WTC11 (cell line): ENCODE measurements at regions not wholly inside any gene's neighbourhood (a gene's known extent, or its start where the extent isn't known, plus 50 kb on each side); places are given as distances from the start of the nearest gene placed in this dataset.

ENCODE experiments used
- ATAC-seq: fragments of 200-7000 bp; cut with Tn5 transposase; 2 replicates; pipeline ENCODE4 v1.10.0; 2021; ENCODE audit warnings: mild to moderate bottlenecking, moderate library complexity
- CTCF ChIA-PET: fragments of 300-600 bp; sonication (Branson Sonifier 250); formaldehyde crosslinking; loops from one replicate; lab custom pipeline; 2021; ENCODE audit warnings: antibody characterized with exemption; lab: Charles Lee
- POLR2A ChIA-PET: fragments of 350-600 bp; sonication (Branson Sonifier 250); formaldehyde crosslinking; loops from one replicate; lab custom pipeline; 2021; ENCODE audit warnings: antibody characterized with exemption; lab: Charles Lee
- DNase-seq: peaks from one replicate; pipeline ENCODE4 v3.0.0; 2021; ENCODE audit warnings: low spot score
- H3K27ac Mint-ChIP-seq: 2 replicates; pipeline ENCODE4 v1.8.0; 2021; ENCODE audit warnings: mixed read lengths
- H3K27me3 Mint-ChIP-seq: 2 replicates; pipeline ENCODE4 v1.8.0; 2021; ENCODE audit warnings: low read depth, mild to moderate bottlenecking, moderate library complexity, mixed read lengths
- H3K36me3 Mint-ChIP-seq: 2 replicates; pipeline ENCODE4 v1.8.0; 2021; ENCODE audit warnings: mixed read lengths
- H3K4me1 Mint-ChIP-seq: 2 replicates; pipeline ENCODE4 v1.8.0; 2022; ENCODE audit warnings: mixed read lengths
- H3K4me3 Mint-ChIP-seq: 2 replicates; pipeline ENCODE4 v1.8.0; 2021; ENCODE audit warnings: mild to moderate bottlenecking, moderate library complexity, mixed read lengths
- H3K9me3 Mint-ChIP-seq: 2 replicates; pipeline ENCODE4 v1.8.0; 2021; ENCODE audit warnings: mixed read lengths
- CREB1 ChIP-seq: sonication (generic); formaldehyde crosslinking; IDR thresholded peaks from 2 replicates; pipeline ENCODE4 v1.8.0; 2023; ENCODE audit warnings: mild to moderate bottlenecking, missing genetic modification reagents
- ELF4 ChIP-seq: sonication (generic); formaldehyde crosslinking; IDR thresholded peaks from 2 replicates; pipeline ENCODE4 v1.8.1; 2022; ENCODE audit warnings: low read depth, mild to moderate bottlenecking, moderate library complexity, missing genetic modification reagents
- ETV6 ChIP-seq: sonication (generic); formaldehyde crosslinking; IDR thresholded peaks from 2 replicates; pipeline ENCODE4 v1.8.1; 2022; ENCODE audit warnings: mild to moderate bottlenecking, missing genetic modification reagents
- FOXK1 ChIP-seq: sonication (generic); formaldehyde crosslinking; IDR thresholded peaks from 2 replicates; pipeline ENCODE4 v1.8.0; 2022; ENCODE audit warnings: mild to moderate bottlenecking, moderate library complexity, missing genetic modification reagents
- FOXP1 ChIP-seq: sonication (generic); formaldehyde crosslinking; IDR thresholded peaks from 2 replicates; pipeline ENCODE4 v1.8.0; 2022; ENCODE audit warnings: missing genetic modification reagents, mild to moderate bottlenecking, moderate library complexity, borderline replicate concordance
- MXD4 ChIP-seq: fragments of 250-450 bp; sonication (Bioruptor Pico); IDR thresholded peaks from 2 replicates; pipeline ENCODE4 v1.8.0; 2021; ENCODE audit warnings: mild to moderate bottlenecking, moderate library complexity, borderline replicate concordance
- NR2C2 ChIP-seq: sonication (generic); formaldehyde crosslinking; IDR thresholded peaks from 2 replicates; pipeline ENCODE4 v1.8.0; 2022; ENCODE audit warnings: mild to moderate bottlenecking, missing genetic modification reagents
- NR3C1 ChIP-seq: sonication (generic); formaldehyde crosslinking; conservative IDR thresholded peaks from 2 replicates; pipeline ENCODE4 v1.8.1; 2023; ENCODE audit warnings: low read depth, mild to moderate bottlenecking, missing genetic modification reagents
- PRRX2 ChIP-seq: fragments of 250-450 bp; sonication (Bioruptor Pico); IDR thresholded peaks from 2 replicates; pipeline ENCODE4 v1.8.0; 2021; ENCODE audit warnings: mild to moderate bottlenecking
- SMAD3 ChIP-seq: sonication (generic); formaldehyde crosslinking; IDR thresholded peaks from 2 replicates; pipeline ENCODE4 v1.8.0; 2022; ENCODE audit warnings: missing genetic modification reagents, mild to moderate bottlenecking, borderline replicate concordance
- SP1 ChIP-seq: sonication (generic); formaldehyde crosslinking; conservative IDR thresholded peaks from 2 replicates; pipeline ENCODE4 v1.8.1; 2022; ENCODE audit warnings: missing genetic modification reagents
- ZNF121 ChIP-seq: sonication (generic); formaldehyde crosslinking; IDR thresholded peaks from 2 replicates; pipeline ENCODE4 v1.8.0; 2023; ENCODE audit warnings: missing genetic modification reagents
- ZNF396 ChIP-seq: fragments of 250-450 bp; sonication (Bioruptor Pico); IDR thresholded peaks from 2 replicates; pipeline ENCODE4 v1.8.0; 2021; ENCODE audit warnings: mild to moderate bottlenecking, moderate library complexity, borderline replicate concordance
- ZNF416 ChIP-seq: fragments of 250-450 bp; sonication (Bioruptor Pico); IDR thresholded peaks from 2 replicates; pipeline ENCODE4 v1.9.0; 2021; ENCODE audit warnings: mild to moderate bottlenecking, inconsistent platforms
- TF ChIP-seq, protein P1 (sequence below): sonication (generic); formaldehyde crosslinking; IDR thresholded peaks from 2 replicates; pipeline ENCODE4 v1.8.1; 2022; ENCODE audit warnings: missing genetic modification reagents, borderline replicate concordance
- TF ChIP-seq, protein P2 (sequence below): sonication (generic); formaldehyde crosslinking; IDR thresholded peaks from 2 replicates; pipeline ENCODE4 v1.8.1; 2023; ENCODE audit warnings: mild to moderate bottlenecking, missing genetic modification reagents, borderline replicate concordance
- TF ChIP-seq, protein P3 (sequence below): fragments of 250-450 bp; sonication (Bioruptor Pico); IDR thresholded peaks from 2 replicates; pipeline ENCODE4 v1.9.0; 2021; ENCODE audit warnings: moderate library complexity, mild to moderate bottlenecking, inconsistent platforms, borderline replicate concordance
- TF ChIP-seq, protein P4 (sequence below): sonication (generic); formaldehyde crosslinking; conservative IDR thresholded peaks from 2 replicates; pipeline ENCODE4 v1.8.1; 2022; ENCODE audit warnings: mild to moderate bottlenecking, missing genetic modification reagents
- TF ChIP-seq, protein P5 (sequence below): sonication (generic); formaldehyde crosslinking; IDR thresholded peaks from 2 replicates; pipeline ENCODE4 v1.8.1; 2023; ENCODE audit warnings: mild to moderate bottlenecking, missing genetic modification reagents, moderate library complexity
- TF ChIP-seq, protein P6 (sequence below): sonication (generic); formaldehyde crosslinking; IDR thresholded peaks from 2 replicates; pipeline ENCODE4 v1.8.0; 2022; ENCODE audit warnings: mild to moderate bottlenecking, missing genetic modification reagents
- TF ChIP-seq, protein P7 (sequence below): sonication (generic); formaldehyde crosslinking; IDR thresholded peaks from 2 replicates; pipeline ENCODE4 v1.8.0; 2022; ENCODE audit warnings: mild to moderate bottlenecking, missing genetic modification reagents
- TF ChIP-seq, protein P8 (sequence below): sonication (generic); formaldehyde crosslinking; IDR thresholded peaks from 2 replicates; pipeline ENCODE4 v1.8.1; 2023; ENCODE audit warnings: mild to moderate bottlenecking, moderate library complexity, missing genetic modification reagents
- TF ChIP-seq, protein P9 (sequence below): fragments of 250-450 bp; sonication (Bioruptor Pico); IDR thresholded peaks from 2 replicates; pipeline ENCODE4 v1.9.0; 2021; ENCODE audit warnings: mild to moderate bottlenecking

DNA sequence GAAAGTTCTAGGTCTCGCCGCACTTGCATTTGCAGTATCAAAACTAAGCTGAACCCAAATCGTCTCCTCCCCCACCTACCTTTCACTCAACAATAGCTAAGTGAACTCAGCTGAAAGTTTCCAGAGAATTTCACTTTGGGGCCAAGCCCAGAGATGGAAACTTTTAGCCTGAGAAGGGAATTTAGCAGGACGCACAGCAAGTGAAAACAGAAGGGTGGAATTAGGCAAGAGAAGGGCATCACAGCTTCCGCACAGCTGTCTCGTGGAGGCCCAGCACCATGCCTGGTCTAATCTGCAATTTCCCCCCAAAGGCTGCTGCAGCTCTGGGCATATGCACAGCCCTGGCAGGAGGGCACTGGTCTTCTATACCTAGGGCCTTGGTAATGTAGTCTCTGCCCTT lies 262.0 kb downstream of the TNS1 start:
- DNase-seq (no peak), ATAC-seq (no peak)
- no peak for TF ChIP-seq NR2C2 (CRISPR knock-in tag)
- TF ChIP-seq FOXP1 (CRISPR knock-in tag) = no peak
- TF ChIP-seq, protein P1, sequence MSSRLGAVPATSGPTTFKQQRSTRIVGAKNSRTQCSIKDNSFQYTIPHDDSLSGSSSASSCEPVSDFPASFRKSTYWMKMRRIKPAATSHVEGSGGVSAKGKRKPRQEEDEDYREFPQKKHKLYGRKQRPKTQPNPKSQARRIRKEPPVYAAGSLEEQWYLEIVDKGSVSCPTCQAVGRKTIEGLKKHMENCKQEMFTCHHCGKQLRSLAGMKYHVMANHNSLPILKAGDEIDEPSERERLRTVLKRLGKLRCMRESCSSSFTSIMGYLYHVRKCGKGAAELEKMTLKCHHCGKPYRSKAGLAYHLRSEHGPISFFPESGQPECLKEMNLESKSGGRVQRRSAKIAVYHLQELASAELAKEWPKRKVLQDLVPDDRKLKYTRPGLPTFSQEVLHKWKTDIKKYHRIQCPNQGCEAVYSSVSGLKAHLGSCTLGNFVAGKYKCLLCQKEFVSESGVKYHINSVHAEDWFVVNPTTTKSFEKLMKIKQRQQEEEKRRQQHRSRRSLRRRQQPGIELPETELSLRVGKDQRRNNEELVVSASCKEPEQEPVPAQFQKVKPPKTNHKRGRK = no peak
- TF ChIP-seq, protein P2, sequence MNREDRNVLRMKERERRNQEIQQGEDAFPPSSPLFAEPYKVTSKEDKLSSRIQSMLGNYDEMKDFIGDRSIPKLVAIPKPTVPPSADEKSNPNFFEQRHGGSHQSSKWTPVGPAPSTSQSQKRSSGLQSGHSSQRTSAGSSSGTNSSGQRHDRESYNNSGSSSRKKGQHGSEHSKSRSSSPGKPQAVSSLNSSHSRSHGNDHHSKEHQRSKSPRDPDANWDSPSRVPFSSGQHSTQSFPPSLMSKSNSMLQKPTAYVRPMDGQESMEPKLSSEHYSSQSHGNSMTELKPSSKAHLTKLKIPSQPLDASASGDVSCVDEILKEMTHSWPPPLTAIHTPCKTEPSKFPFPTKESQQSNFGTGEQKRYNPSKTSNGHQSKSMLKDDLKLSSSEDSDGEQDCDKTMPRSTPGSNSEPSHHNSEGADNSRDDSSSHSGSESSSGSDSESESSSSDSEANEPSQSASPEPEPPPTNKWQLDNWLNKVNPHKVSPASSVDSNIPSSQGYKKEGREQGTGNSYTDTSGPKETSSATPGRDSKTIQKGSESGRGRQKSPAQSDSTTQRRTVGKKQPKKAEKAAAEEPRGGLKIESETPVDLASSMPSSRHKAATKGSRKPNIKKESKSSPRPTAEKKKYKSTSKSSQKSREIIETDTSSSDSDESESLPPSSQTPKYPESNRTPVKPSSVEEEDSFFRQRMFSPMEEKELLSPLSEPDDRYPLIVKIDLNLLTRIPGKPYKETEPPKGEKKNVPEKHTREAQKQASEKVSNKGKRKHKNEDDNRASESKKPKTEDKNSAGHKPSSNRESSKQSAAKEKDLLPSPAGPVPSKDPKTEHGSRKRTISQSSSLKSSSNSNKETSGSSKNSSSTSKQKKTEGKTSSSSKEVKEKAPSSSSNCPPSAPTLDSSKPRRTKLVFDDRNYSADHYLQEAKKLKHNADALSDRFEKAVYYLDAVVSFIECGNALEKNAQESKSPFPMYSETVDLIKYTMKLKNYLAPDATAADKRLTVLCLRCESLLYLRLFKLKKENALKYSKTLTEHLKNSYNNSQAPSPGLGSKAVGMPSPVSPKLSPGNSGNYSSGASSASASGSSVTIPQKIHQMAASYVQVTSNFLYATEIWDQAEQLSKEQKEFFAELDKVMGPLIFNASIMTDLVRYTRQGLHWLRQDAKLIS (CRISPR knock-in tag) = no peak
- TF ChIP-seq, protein P3, sequence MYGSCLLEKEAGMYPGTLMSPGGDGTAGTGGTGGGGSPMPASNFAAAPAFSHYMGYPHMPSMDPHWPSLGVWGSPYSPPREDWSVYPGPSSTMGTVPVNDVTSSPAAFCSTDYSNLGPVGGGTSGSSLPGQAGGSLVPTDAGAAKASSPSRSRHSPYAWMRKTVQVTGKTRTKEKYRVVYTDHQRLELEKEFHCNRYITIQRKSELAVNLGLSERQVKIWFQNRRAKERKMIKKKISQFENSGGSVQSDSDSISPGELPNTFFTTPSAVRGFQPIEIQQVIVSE (CRISPR knock-in tag) = no peak
- TF ChIP-seq PRRX2 = no peak
- no peak for TF ChIP-seq ZNF396 (CRISPR knock-in tag)
- TF ChIP-seq FOXK1 = no peak
- TF ChIP-seq CREB1 (CRISPR knock-in tag) = no peak
- TF ChIP-seq, protein P4, sequence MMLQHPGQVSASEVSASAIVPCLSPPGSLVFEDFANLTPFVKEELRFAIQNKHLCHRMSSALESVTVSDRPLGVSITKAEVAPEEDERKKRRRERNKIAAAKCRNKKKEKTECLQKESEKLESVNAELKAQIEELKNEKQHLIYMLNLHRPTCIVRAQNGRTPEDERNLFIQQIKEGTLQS (CRISPR knock-in tag) = no peak
- TF ChIP-seq, protein P5, sequence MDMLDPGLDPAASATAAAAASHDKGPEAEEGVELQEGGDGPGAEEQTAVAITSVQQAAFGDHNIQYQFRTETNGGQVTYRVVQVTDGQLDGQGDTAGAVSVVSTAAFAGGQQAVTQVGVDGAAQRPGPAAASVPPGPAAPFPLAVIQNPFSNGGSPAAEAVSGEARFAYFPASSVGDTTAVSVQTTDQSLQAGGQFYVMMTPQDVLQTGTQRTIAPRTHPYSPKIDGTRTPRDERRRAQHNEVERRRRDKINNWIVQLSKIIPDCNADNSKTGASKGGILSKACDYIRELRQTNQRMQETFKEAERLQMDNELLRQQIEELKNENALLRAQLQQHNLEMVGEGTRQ (CRISPR knock-in tag) = no peak
- TF ChIP-seq ZNF416 = no peak
- no peak for TF ChIP-seq NR3C1 (CRISPR knock-in tag)
- no peak for TF ChIP-seq ETV6 (CRISPR knock-in tag)
- no peak for TF ChIP-seq SMAD3
- TF ChIP-seq, protein P6, sequence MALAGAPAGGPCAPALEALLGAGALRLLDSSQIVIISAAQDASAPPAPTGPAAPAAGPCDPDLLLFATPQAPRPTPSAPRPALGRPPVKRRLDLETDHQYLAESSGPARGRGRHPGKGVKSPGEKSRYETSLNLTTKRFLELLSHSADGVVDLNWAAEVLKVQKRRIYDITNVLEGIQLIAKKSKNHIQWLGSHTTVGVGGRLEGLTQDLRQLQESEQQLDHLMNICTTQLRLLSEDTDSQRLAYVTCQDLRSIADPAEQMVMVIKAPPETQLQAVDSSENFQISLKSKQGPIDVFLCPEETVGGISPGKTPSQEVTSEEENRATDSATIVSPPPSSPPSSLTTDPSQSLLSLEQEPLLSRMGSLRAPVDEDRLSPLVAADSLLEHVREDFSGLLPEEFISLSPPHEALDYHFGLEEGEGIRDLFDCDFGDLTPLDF (CRISPR knock-in tag) = no peak
- POLR2A ChIA-PET = no interaction called here
- Mint-ChIP-seq H3K9me3 (peaks cover 7% of the 10 kb centered on the region), H3K27me3 (no peaks in the 10 kb centered on the region), H3K36me3 (no peaks in the 10 kb centered on the region), H3K27ac (no peak overlapping the region), H3K4me1 (no peaks in the 10 kb centered on the region), H3K4me3 (no peak overlapping the region)
- CTCF ChIA-PET = interaction anchor here (2.7 kb wide), 1 partner anchor 16 kb away, joined by 12 read pairs; no protein-coding TSS in a partner anchor

DNA sequence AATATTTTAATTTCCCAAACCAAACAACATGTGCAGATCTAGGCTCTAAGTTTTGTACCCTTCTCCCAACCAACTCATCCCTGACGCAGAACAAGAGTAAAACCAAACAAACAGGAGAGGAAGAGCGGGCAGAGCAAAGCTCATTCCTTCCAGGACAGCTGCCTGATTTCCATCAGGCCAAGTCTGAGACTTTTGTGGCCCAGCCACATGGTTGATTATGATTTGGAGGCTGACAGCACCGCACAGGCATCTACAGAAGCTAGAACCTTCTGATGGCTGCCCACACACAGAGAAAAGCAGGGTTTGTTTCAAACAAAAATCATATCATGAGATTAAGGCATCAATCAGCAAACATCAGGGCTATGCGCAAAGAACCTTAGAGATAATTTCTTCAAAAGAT lies 262.6 kb downstream of the TNS1 start:
- peaks cover 3% of the 10 kb centered on the region; the same call in 1 of the 2 replicates for H3K4me1 Mint-ChIP-seq
- no peak overlapping the region for H3K27ac Mint-ChIP-seq
- DNase-seq = no peak
- peaks cover 4% of the 10 kb centered on the region for H3K9me3 Mint-ChIP-seq
- ATAC-seq = no peak
- H3K4me3 Mint-ChIP-seq = no peak overlapping the region
- no peaks in the 10 kb centered on the region for H3K36me3 Mint-ChIP-seq
- no peaks in the 10 kb centered on the region for H3K27me3 Mint-ChIP-seq
- POLR2A ChIA-PET = no interaction called here
- CTCF ChIA-PET = interaction anchor here (2.7 kb wide), 1 partner anchor 16 kb away, joined by 12 read pairs; no protein-coding TSS in a partner anchor
- TF ChIP-seq, protein P7, sequence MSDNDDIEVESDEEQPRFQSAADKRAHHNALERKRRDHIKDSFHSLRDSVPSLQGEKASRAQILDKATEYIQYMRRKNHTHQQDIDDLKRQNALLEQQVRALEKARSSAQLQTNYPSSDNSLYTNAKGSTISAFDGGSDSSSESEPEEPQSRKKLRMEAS = no peak
- TF ChIP-seq ZNF121 (CRISPR knock-in tag) (no peak), MXD4 (CRISPR knock-in tag) (no peak), SP1 (CRISPR knock-in tag) (no peak), ELF4 (CRISPR knock-in tag) (no peak), ZNF396 (CRISPR knock-in tag) (no peak), SMAD3 (no peak)
- TF ChIP-seq, protein P8, sequence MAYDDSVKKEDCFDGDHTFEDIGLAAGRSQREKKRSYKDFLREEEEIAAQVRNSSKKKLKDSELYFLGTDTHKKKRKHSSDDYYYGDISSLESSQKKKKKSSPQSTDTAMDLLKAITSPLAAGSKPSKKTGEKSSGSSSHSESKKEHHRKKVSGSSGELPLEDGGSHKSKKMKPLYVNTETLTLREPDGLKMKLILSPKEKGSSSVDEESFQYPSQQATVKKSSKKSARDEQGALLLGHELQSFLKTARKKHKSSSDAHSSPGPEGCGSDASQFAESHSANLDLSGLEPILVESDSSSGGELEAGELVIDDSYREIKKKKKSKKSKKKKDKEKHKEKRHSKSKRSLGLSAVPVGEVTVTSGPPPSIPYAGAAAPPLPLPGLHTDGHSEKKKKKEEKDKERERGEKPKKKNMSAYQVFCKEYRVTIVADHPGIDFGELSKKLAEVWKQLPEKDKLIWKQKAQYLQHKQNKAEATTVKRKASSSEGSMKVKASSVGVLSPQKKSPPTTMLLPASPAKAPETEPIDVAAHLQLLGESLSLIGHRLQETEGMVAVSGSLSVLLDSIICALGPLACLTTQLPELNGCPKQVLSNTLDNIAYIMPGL (CRISPR knock-in tag) = no peak
- TF ChIP-seq, protein P9, sequence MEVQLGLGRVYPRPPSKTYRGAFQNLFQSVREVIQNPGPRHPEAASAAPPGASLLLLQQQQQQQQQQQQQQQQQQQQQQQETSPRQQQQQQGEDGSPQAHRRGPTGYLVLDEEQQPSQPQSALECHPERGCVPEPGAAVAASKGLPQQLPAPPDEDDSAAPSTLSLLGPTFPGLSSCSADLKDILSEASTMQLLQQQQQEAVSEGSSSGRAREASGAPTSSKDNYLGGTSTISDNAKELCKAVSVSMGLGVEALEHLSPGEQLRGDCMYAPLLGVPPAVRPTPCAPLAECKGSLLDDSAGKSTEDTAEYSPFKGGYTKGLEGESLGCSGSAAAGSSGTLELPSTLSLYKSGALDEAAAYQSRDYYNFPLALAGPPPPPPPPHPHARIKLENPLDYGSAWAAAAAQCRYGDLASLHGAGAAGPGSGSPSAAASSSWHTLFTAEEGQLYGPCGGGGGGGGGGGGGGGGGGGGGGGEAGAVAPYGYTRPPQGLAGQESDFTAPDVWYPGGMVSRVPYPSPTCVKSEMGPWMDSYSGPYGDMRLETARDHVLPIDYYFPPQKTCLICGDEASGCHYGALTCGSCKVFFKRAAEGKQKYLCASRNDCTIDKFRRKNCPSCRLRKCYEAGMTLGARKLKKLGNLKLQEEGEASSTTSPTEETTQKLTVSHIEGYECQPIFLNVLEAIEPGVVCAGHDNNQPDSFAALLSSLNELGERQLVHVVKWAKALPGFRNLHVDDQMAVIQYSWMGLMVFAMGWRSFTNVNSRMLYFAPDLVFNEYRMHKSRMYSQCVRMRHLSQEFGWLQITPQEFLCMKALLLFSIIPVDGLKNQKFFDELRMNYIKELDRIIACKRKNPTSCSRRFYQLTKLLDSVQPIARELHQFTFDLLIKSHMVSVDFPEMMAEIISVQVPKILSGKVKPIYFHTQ (CRISPR knock-in tag) = no peak
